ENCODE measurements at regions not wholly inside any gene's neighbourhood (a gene's known extent, or its start where the extent isn't known, plus 50 kb on each side); places are given as distances from the start of the nearest gene placed in this dataset.

GRCh38 chr9:38306899-38307298 is 85.6 kb upstream of the ALDH1B1 start:
- H3K4me3 ChIP-seq (ENCODE audit: low read length), result no peak overlapping the region
- no peak for DNase-seq (ENCODE audit: low read depth)
- TF ChIP-seq CTCF (conservative IDR thresholded peaks at IDR 0.05; ENCODE audit: low read depth, low read length), result no peak

GRCh38 chr9:38305582-38305981 is 86.9 kb upstream of the ALDH1B1 start:
- H3K4me3 ChIP-seq (ENCODE audit: low read length), result no peak overlapping the region
- DNase-seq (ENCODE audit: low read depth), result no peak
- TF ChIP-seq CTCF (conservative IDR thresholded peaks at IDR 0.05; ENCODE audit: low read depth, low read length), result no peak

DNA sequence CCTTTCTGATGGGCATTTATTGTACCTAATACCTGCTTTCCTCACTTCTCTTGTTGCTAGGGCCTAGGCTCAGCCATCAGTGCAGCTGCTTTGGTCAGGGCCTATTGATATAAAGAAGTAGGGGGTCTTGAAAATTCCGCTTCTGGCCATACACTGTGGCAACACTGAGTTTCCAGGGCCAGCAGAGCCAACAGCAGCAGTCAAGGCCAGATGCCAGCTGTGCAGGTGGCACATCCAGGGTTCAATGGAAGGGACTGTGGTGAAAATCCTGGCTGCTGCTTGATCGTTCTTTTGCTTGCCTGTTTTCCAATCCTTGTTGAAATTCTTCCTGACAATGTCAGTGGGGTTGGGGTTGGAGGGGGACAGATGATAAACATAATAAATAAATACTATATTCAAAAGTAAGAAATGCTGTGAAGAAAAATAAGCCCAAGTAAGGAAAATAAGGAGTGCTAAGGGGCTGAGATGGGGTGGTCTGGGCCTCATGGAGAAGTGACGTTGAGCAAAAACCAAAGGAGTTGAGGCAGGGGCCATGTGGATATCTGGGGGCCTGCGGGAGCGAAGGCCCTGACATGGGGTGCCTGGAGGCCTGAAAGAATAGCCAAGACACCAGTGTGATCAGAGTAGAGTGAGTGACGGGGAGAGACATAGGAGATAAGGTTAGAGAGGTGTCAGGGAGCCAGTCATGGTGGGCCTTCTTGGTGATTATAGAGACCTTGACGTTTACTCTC is 91.0 kb upstream of the ALDH1B1 start:
- TF ChIP-seq CTCF (conservative IDR thresholded peaks at IDR 0.05; ENCODE audit: low read depth, low read length), result no peak
- no peak for DNase-seq (ENCODE audit: low read depth)
- H3K4me3 ChIP-seq (ENCODE audit: low read length), result no peak overlapping the region

GRCh38 chr9:38299856-38300255 is 92.6 kb upstream of the ALDH1B1 start:
- TF ChIP-seq CTCF (conservative IDR thresholded peaks at IDR 0.05; ENCODE audit: low read depth, low read length), result no peak
- no peak for DNase-seq (ENCODE audit: low read depth)
- H3K4me3 ChIP-seq (ENCODE audit: low read length), result no peak overlapping the region

DNA sequence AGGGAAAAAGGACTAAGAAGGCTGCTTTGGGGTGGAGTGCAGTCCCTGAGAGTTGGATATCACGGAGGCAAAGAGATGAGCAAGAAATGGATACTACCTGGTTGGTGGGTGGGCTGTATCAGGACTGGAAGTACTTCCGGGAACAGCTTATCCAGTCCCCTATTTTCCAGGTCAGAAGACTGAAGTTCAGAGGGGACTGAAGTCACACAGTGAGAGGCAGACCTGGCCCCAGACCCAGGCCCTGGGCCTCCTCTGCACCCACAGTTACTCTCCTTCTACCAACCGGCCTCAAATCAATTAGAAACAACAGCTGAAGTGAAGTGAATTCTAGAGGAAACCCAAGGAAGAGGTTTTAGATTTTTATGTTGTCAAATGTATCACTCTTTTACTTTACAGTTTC is 93.6 kb upstream of the ALDH1B1 start:
- no peak for TF ChIP-seq CTCF (conservative IDR thresholded peaks at IDR 0.05; ENCODE audit: low read depth, low read length)
- H3K4me3 ChIP-seq (ENCODE audit: low read length), result no peak overlapping the region
- no peak for DNase-seq (ENCODE audit: low read depth)

- TF ChIP-seq CTCF (conservative IDR thresholded peaks at IDR 0.05; ENCODE audit: low read depth, low read length), result no peak
- no peak overlapping the region for H3K4me3 ChIP-seq (ENCODE audit: low read length)
- no peak for DNase-seq (ENCODE audit: low read depth)
Observed at GRCh38 chr9:38298503-38298902, 94.0 kb upstream of the ALDH1B1 start.

GRCh38 chr9:38296807-38297206 is 95.7 kb upstream of the ALDH1B1 start:
- H3K4me3 ChIP-seq (ENCODE audit: low read length), result no peak overlapping the region
- no peak for DNase-seq (ENCODE audit: low read depth)
- no peak for TF ChIP-seq CTCF (conservative IDR thresholded peaks at IDR 0.05; ENCODE audit: low read depth, low read length)
